Endothelial cell of umbilical vein (primary cell): ENCODE measurements at regions not wholly inside any gene's neighbourhood (a gene's known extent, or its start where the extent isn't known, plus 50 kb on each side); places are given as distances from the start of the nearest gene placed in this dataset.

Experiments used
- BruUV-seq: library from RNA; stranded (reverse); fragments of 400-500 nt; replicated peaks from 2 replicates; lab custom pipeline; 2021; lab: Mats Ljungman, UMichigan
- CTCF ChIA-PET: fragments of 300-600, 350-600 bp; sonication (Branson Sonifier 250); formaldehyde crosslinking; loops from one replicate; lab custom pipeline; 2021; ENCODE audit warnings: antibody characterized with exemption, inconsistent platforms; lab: Charles Lee
- POLR2A ChIA-PET: fragments of 300-600, 350-600 bp; sonication (Branson Sonifier 250); formaldehyde crosslinking; loops from one replicate; lab custom pipeline; 2021; ENCODE audit warnings: antibody characterized with exemption, inconsistent platforms; lab: Charles Lee
- DNase-seq: peaks from one replicate; pipeline ENCODE4 v3.0.0-alpha.2; 2011; ENCODE audit warnings: low read depth, low spot score
- FAIRE-seq: peaks from 2 replicates; lab custom pipeline; 2011; peaks lifted over from hg19 to GRCh38; lab: Jason Lieb, UNC
- H2AFZ ChIP-seq: 2 replicates; pipeline ENCODE4 v1.6.0; 2012; ENCODE audit warnings: low read depth, low read length, control low read depth, inconsistent platforms
- H3K27ac ChIP-seq: 2 replicates; pipeline ENCODE4 v1.5.1; 2011; ENCODE audit warnings: low read depth, mild to moderate bottlenecking, control low read depth, low read length, moderate library complexity; ENCODE audit not compliant: insufficient read depth
- H3K27me3 ChIP-seq, 2 experiments: 2 replicates each; pipeline versions ENCODE4 v1.6.0 to v1.6.1; 2011; ENCODE audit warnings: low read length in 2 of 2, mixed read lengths in 1 of 2; ENCODE audit not compliant: control insufficient read depth in 2 of 2, insufficient read depth in 2 of 2
- H3K36me3 ChIP-seq, 2 experiments: 2 replicates in 1 of 2; 3 replicates in 1 of 2; pipeline ENCODE4 v1.5.1; 2011; ENCODE audit warnings: low read length in 2 of 2, mild to moderate bottlenecking in 1 of 2, moderate library complexity in 1 of 2; ENCODE audit not compliant: control insufficient read depth in 2 of 2, insufficient read depth in 2 of 2; ENCODE audit errors: extremely low read depth in 1 of 2
- H3K4me1 ChIP-seq: 3 replicates; pipeline ENCODE4 v1.5.1; 2011; ENCODE audit warnings: mild to moderate bottlenecking, low read length; ENCODE audit not compliant: control insufficient read depth, insufficient read depth; ENCODE audit errors: extremely low read depth
- H3K4me2 ChIP-seq: 2 replicates; pipeline ENCODE4 v1.6.1; 2011; ENCODE audit warnings: low read length, control low read depth, mixed read lengths; ENCODE audit not compliant: insufficient read depth
- H3K4me3 ChIP-seq, 3 experiments: fragments of 200-600 bp in 1 of 3; sonication (generic), shearing (Covaris generic) in 1 of 3; replicated peaks in 1 of 3; 2 replicates each; pipeline ENCODE4 v1.5.1; 2011 to 2016; ENCODE audit warnings: control low read depth in 3 of 3, low read length in 3 of 3, mild to moderate bottlenecking in 2 of 3, inconsistent platforms in 1 of 3, low read depth in 1 of 3, moderate library complexity in 1 of 3; ENCODE audit not compliant: insufficient read depth in 1 of 3
- H3K79me2 ChIP-seq: 2 replicates; pipeline ENCODE4 v1.6.0; 2012; ENCODE audit warnings: low read length, inconsistent platforms; ENCODE audit not compliant: control insufficient read depth, insufficient read depth
- H3K9ac ChIP-seq: replicated peaks from 2 replicates; pipeline ENCODE3; 2011; ENCODE audit warnings: low read length, control low read depth; ENCODE audit not compliant: insufficient read depth; ENCODE audit errors: extremely low read depth
- H3K9me1 ChIP-seq: replicated peaks from 3 replicates; pipeline ENCODE4 v1.6.0; 2011; ENCODE audit warnings: mild to moderate bottlenecking, low read length; ENCODE audit not compliant: control insufficient read depth, insufficient read depth; ENCODE audit errors: extremely low read depth
- H3K9me3 ChIP-seq: replicated peaks from 2 replicates; pipeline ENCODE4 v1.5.1; 2012; ENCODE audit warnings: low read length, inconsistent platforms; ENCODE audit not compliant: control insufficient read depth, insufficient read depth
- H4K20me1 ChIP-seq: replicated peaks from 2 replicates; pipeline ENCODE3; 2011; ENCODE audit warnings: mild to moderate bottlenecking, low read length; ENCODE audit not compliant: control insufficient read depth, insufficient read depth; ENCODE audit errors: extremely low read depth
- CTCF ChIP-seq, 2 donors: IDR thresholded peaks; 1 replicate in 1 of 2; 2 replicates in 1 of 2; pipeline ENCODE4 v1.5.1; 2011; ENCODE audit warnings: low read length in 2 of 2, mild to moderate bottlenecking in 2 of 2, moderate library complexity in 2 of 2, control low read depth in 1 of 2, inconsistent platforms in 1 of 2, low read depth in 1 of 2; ENCODE audit not compliant: insufficient read depth in 1 of 2; ENCODE audit errors: extremely low read depth in 1 of 2
- EZH2 ChIP-seq: IDR thresholded peaks from 2 replicates; pipeline ENCODE4 v1.6.1; 2012; ENCODE audit warnings: borderline replicate concordance, low read depth, mild to moderate bottlenecking, moderate library complexity, low read length, inconsistent platforms; ENCODE audit not compliant: severe bottlenecking
- FOS ChIP-seq: IDR thresholded peaks from 2 replicates; pipeline ENCODE4 v1.6.1; 2011; ENCODE audit warnings: mild to moderate bottlenecking, low read length, moderate library complexity, borderline replicate concordance; ENCODE audit not compliant: insufficient read depth
- JUN ChIP-seq: IDR thresholded peaks from 2 replicates; pipeline ENCODE4 v1.6.1; 2011; ENCODE audit warnings: borderline replicate concordance, low read depth; ENCODE audit not compliant: insufficient read length, insufficient read depth
- MAX ChIP-seq: IDR thresholded peaks from 2 replicates; pipeline ENCODE4 v1.6.1; 2011; ENCODE audit not compliant: insufficient read depth, insufficient read length
- MYC ChIP-seq: IDR thresholded peaks from one replicate; pipeline ENCODE4 v1.6.1; 2011; ENCODE audit warnings: mild to moderate bottlenecking, low read depth, low read length
- dilution Hi-C: fragments of 300-500 bp; cut with MboI; formaldehyde crosslinking; loops from one replicate; pipeline ENCODE4 v1.15.0; 2019; ENCODE audit warnings: low sequenced_read_pairs; ENCODE audit not compliant: extremely low pct_ligation_motif_present
- intact Hi-C: fragments of 100-400 bp; cut with micrococcal nuclease; formaldehyde crosslinking; loops from one replicate; pipeline ENCODE4 v1.10.0; 2022

- no peaks in the 10 kb centered on the region for H3K79me2 ChIP-seq
- POLR2A ChIA-PET, result no interaction called here
- TF ChIP-seq FOS (no peak), EZH2 (no peak), JUN (no peak), CTCF (IDR thresholded peaks at IDR 0.05; ENCODE audit: extremely low read depth in 1 of 2, insufficient read depth in 1 of 2, low read depth in 1 of 2, low read length in 2 of 2) (no peak), MAX (no peak), MYC (no peak)
- DNase-seq (no peak), FAIRE-seq (no peak)
- H2AFZ ChIP-seq, result no peak overlapping the region
- H3K9me3 ChIP-seq, result no peaks in the 10 kb centered on the region
- intact Hi-C loops, result no loop called here
- dilution Hi-C loops, result no loop called here
- no peak overlapping the region for H3K27ac ChIP-seq
- no peak overlapping the region for H3K4me2 ChIP-seq
- H3K4me1 ChIP-seq, result no peaks in the 10 kb centered on the region
- BruUV-seq, result no TSS peak
- H4K20me1 ChIP-seq, result no peaks in the 10 kb centered on the region
- no peaks in the 10 kb centered on the region for H3K36me3 ChIP-seq
- H3K9ac ChIP-seq, result no peak overlapping the region
- H3K4me3 ChIP-seq, result no peak overlapping the region
- CTCF ChIA-PET, result no interaction called here
- H3K27me3 ChIP-seq, result no peaks in the 10 kb centered on the region
- no peaks in the 10 kb centered on the region for H3K9me1 ChIP-seq
Observed at GRCh38 chr6:81215092-81215432, 537.4 kb downstream of the TENT5A start.
